ENCODE measurements at regions not wholly inside any gene's neighbourhood (a gene's known extent, or its start where the extent isn't known, plus 50 kb on each side); places are given as distances from the start of the nearest gene placed in this dataset.

DNA sequence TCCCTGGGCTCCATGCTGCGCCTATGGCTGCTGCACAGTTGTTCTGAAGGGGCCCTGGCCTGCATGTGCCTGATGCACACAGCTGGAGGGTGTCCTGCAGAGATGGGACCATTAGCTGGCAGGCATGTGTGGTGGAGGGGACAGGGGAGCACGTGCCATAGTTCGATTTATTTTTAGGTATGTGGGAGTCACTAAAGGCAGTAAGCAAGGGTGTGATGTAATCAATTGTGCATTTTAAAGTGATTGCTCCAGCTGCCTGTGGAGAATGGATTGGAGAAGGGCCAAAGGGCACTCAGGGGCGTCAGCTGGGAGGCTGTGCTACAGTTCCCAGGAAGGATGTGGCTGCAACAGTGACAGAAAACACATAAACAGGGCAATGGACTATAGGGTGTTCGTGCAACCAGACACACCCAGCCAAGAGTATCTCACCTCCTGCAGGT is 205.1 kb downstream of the ARL4C start:
- TF ChIP-seq EZH2 (IDR thresholded peaks at IDR 0.05; ENCODE audit: borderline replicate concordance, low read depth, low read length, poor library complexity, severe bottlenecking) (no peak), CTCF (conservative IDR thresholded peaks at IDR 0.05; ENCODE audit: low read depth, low read length) (no peak)
